GM12878 (cell line): ENCODE measurements at regions not wholly inside any gene's neighbourhood (a gene's known extent, or its start where the extent isn't known, plus 50 kb on each side); places are given as distances from the start of the nearest gene placed in this dataset.

Source experiments
- GABPA ChIP-seq: IDR thresholded peaks from 2 replicates; pipeline ENCODE4 v1.6.1; 2014; ENCODE audit warnings: antibody characterized with exemption, low read depth, mild to moderate bottlenecking, inconsistent platforms
- MYC ChIP-seq: IDR thresholded peaks from 2 replicates; pipeline ENCODE4 v1.6.1; 2011; ENCODE audit warnings: mild to moderate bottlenecking, low read length, moderate library complexity, inconsistent platforms; ENCODE audit not compliant: insufficient read depth, insufficient replicate concordance, insufficient read length, severe bottlenecking
- POLR2A ChIP-seq: IDR thresholded peaks from 2 replicates; pipeline ENCODE4 v1.6.1; 2011; ENCODE audit warnings: low read depth, mild to moderate bottlenecking, low read length
- POLR2AphosphoS5 ChIP-seq: IDR thresholded peaks from 2 replicates; pipeline ENCODE4 v1.6.1; 2011; ENCODE audit warnings: mild to moderate bottlenecking, low read length, inconsistent platforms
- RAD21 ChIP-seq: IDR thresholded peaks from 2 replicates; pipeline ENCODE4 v1.6.1; 2011; ENCODE audit warnings: mild to moderate bottlenecking, low read depth, low read length, moderate library complexity; ENCODE audit not compliant: insufficient read depth
- RAD51 ChIP-seq: fragments of 450-650 bp; IDR thresholded peaks from 2 replicates; pipeline ENCODE4 v1.6.1; 2016; ENCODE audit warnings: moderate library complexity, mild to moderate bottlenecking, inconsistent platforms
- STAT3 ChIP-seq: IDR thresholded peaks from 2 replicates; pipeline ENCODE4 v1.6.1; 2011; ENCODE audit warnings: low read depth, low read length, improper control_type of control experiment
- USF2 ChIP-seq: IDR thresholded peaks from 2 replicates; pipeline ENCODE4 v1.6.1; 2011; ENCODE audit warnings: low read depth, low read length, improper control_type of control experiment, borderline replicate concordance
- ZSCAN29 ChIP-seq: fragments of 450-650 bp; IDR thresholded peaks from 2 replicates; pipeline ENCODE4 v1.6.1; 2017; ENCODE audit warnings: mild to moderate bottlenecking, moderate library complexity
- TF ChIP-seq, protein P1 (sequence below): fragments of 450-650 bp; IDR thresholded peaks from 2 replicates; pipeline ENCODE4 v1.6.1; 2017; ENCODE audit warnings: mild to moderate bottlenecking, moderate library complexity
- TF ChIP-seq, protein P2 (sequence below), 3 experiments: IDR thresholded peaks in 2 of 3; conservative IDR thresholded peaks in 1 of 3; 2 replicates each; pipeline ENCODE4 v1.5.1; 2011; ENCODE audit warnings: low read depth in 3 of 3, low read length in 3 of 3, mild to moderate bottlenecking in 3 of 3, control low read depth in 2 of 3, moderate library complexity in 2 of 3, inconsistent platforms in 1 of 3, mixed read lengths in 1 of 3; ENCODE audit not compliant: control insufficient read depth in 2 of 3, insufficient read depth in 1 of 3; ENCODE audit errors: extremely low read depth in 1 of 3

DNA sequence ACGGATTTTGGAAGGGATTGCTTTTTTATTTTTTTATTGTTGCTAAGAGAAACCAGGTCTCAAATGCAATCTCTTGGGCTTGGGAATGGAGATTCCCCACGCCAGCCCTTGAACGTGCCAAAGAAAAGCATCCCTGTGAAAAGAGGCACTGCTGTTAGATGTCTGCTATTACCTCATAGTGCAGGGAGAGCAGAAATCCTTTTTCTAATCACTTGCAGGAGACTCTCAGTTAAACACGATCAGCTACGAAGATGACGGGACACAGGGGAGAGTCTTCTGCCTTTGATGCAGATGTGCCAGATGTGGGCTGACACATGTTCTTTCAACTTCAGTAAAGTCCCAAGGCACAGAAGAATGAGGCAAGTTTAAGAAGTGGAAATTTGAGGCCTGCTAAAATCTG, 381.6 kb upstream of the TRIB2 start:
- no peak for TF ChIP-seq RAD51
- no peak for TF ChIP-seq POLR2A
- no peak for TF ChIP-seq RAD21
- TF ChIP-seq MYC: no peak
- no peak for TF ChIP-seq USF2
- TF ChIP-seq, protein P1, sequence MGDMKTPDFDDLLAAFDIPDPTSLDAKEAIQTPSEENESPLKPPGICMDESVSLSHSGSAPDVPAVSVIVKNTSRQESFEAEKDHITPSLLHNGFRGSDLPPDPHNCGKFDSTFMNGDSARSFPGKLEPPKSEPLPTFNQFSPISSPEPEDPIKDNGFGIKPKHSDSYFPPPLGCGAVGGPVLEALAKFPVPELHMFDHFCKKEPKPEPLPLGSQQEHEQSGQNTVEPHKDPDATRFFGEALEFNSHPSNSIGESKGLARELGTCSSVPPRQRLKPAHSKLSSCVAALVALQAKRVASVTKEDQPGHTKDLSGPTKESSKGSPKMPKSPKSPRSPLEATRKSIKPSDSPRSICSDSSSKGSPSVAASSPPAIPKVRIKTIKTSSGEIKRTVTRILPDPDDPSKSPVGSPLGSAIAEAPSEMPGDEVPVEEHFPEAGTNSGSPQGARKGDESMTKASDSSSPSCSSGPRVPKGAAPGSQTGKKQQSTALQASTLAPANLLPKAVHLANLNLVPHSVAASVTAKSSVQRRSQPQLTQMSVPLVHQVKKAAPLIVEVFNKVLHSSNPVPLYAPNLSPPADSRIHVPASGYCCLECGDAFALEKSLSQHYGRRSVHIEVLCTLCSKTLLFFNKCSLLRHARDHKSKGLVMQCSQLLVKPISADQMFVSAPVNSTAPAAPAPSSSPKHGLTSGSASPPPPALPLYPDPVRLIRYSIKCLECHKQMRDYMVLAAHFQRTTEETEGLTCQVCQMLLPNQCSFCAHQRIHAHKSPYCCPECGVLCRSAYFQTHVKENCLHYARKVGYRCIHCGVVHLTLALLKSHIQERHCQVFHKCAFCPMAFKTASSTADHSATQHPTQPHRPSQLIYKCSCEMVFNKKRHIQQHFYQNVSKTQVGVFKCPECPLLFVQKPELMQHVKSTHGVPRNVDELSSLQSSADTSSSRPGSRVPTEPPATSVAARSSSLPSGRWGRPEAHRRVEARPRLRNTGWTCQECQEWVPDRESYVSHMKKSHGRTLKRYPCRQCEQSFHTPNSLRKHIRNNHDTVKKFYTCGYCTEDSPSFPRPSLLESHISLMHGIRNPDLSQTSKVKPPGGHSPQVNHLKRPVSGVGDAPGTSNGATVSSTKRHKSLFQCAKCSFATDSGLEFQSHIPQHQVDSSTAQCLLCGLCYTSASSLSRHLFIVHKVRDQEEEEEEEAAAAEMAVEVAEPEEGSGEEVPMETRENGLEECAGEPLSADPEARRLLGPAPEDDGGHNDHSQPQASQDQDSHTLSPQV: no peak
- no peak for TF ChIP-seq STAT3
- TF ChIP-seq, protein P2, sequence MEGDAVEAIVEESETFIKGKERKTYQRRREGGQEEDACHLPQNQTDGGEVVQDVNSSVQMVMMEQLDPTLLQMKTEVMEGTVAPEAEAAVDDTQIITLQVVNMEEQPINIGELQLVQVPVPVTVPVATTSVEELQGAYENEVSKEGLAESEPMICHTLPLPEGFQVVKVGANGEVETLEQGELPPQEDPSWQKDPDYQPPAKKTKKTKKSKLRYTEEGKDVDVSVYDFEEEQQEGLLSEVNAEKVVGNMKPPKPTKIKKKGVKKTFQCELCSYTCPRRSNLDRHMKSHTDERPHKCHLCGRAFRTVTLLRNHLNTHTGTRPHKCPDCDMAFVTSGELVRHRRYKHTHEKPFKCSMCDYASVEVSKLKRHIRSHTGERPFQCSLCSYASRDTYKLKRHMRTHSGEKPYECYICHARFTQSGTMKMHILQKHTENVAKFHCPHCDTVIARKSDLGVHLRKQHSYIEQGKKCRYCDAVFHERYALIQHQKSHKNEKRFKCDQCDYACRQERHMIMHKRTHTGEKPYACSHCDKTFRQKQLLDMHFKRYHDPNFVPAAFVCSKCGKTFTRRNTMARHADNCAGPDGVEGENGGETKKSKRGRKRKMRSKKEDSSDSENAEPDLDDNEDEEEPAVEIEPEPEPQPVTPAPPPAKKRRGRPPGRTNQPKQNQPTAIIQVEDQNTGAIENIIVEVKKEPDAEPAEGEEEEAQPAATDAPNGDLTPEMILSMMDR (IDR thresholded peaks at IDR 0.05 in 2 of 3, conservative IDR thresholded peaks at IDR 0.05 in 1 of 3; ENCODE audit: control insufficient read depth in 2 of 3, extremely low read depth in 1 of 3, insufficient read depth in 1 of 3, low read depth in 3 of 3, low read length in 3 of 3): no peak
- TF ChIP-seq ZSCAN29: no peak
- no peak for TF ChIP-seq POLR2AphosphoS5
- no peak for TF ChIP-seq GABPA
